Suppressor macrophage treated with lipopolysaccharide for 1 hour (primary cell): ENCODE measurements at regions not wholly inside any gene's neighbourhood (a gene's known extent, or its start where the extent isn't known, plus 50 kb on each side); places are given as distances from the start of the nearest gene placed in this dataset.

Experiments
- DNase-seq, 3 donors: peaks; one replicate each; pipeline ENCODE4 v3.0.0-alpha.2; 2020 to 2022

DNA sequence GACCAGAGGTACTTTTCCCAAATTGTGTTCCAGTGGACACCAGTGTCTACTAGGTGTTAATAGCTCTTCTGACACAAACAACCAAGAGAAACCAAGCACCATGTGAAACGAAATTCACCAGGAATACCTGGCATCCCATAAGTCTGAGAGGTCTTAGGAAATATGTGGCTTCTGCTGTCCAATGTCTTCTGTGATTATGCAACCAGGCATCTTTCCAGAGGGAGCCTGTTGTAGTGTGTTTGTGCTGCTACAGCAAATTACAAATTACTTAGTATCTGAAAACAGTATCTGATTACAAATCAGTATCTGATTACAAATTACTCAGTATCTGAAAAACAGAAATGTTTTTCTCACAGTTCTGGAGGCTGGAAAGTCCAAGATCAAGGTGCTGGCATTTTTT lies 133.6 kb upstream of the NPVF start:
- DNase-seq, result no peak

DNA sequence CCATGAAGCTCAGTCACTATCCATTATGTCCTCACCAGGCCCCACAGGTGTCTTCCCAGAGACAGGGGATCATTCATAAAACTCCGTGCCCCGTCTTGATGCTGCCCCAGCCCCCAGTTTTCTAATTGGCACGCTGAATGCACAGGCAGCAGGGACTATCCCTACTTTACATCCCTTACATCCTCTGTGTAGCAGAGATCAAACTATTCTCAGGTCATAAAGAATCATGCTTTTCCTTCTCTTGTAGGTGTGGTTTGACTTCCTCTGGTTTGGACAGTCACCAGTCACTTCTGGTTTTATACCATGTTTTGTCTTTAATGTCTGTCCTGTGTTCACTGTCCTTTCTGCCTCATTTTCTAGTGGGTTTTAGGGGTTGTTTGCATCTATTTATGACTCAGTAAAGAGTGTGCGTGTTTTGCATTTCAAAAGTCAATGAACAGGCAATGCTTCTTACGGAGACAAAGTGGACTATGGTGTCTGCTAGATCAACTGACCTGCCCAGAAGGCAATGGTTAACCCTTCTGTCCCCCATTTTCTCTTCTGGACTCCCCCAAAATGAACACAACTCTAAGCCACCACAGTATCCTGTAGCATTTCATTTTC lies 140.4 kb upstream of the NPVF start:
- no peak for DNase-seq

DNA sequence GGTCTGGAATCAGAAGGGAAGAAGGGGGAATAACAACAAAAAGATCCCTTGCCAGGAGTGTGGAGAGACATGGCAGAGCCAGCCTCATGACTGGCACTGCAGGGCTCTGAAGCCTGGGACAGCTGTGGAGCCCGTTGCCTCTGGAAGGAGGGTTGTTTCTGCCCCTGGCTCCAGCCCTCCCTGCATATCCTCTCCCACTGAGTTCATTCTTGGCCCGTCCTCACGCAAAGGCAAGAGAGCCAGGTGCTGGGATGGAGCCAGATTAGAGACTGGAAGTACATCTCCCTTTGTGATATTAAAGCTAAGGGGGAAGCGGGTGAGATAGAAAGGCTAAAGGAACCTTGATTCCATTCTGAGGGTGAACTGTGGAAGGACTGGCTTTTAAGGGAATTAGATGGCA lies 141.5 kb upstream of the NPVF start:
- no peak for DNase-seq

DNA sequence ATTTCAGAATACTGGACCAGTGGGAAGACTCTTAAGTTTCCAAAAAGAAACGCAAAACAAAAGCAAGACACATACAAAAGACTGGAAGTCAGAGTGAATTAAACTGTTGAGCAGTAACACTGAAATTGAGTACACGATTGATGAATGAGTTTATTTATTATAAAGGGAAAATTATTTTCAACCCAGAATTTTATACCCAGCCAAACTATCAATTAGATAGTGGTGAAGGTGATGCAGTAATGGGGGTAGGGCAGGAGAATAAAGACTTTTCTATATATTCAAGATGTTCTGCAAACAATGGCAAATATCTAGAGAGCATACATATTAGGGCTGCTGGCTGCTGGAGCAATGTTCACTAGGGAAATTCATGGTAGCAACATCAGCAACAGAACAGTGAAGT lies 143.7 kb upstream of the NPVF start:
- DNase-seq, result no peak

DNA sequence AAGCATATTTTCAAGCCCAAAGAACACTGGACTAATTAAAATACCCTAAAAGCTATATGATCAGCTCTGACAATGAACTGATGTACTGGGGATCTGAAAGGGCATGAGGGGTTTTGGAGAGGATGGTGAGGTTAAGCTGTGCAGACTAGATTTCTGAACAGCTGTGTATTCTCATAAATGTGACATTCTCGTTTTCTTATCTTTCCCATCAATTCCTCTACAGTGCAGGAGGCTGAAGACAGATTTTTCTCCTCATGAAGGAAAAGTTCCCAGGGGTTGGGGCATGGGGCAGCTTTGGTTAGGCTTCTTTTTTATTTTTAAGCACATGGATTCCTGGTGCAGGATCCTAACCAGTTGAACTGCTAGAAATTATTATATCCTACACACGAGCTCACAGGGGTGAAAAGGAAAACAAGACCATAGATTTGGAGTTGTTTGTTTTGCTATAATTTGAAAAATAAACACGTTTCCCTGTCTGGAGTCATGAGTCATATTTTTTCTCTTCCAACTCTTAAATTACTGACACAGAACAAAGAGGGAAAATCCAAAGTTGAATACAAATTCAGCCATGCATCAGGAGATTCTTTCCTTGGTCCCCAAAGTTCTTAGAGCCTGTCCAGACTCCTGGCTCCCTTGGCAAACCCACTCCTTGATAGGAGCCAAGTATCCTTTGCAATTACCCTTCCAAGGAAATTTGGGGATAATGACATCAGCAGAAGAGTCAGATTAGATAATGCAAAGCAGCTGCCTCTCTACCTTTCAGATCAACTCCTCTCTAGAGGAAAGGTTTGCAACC lies 147.7 kb upstream of the NPVF start:
- no peak for DNase-seq

DNA sequence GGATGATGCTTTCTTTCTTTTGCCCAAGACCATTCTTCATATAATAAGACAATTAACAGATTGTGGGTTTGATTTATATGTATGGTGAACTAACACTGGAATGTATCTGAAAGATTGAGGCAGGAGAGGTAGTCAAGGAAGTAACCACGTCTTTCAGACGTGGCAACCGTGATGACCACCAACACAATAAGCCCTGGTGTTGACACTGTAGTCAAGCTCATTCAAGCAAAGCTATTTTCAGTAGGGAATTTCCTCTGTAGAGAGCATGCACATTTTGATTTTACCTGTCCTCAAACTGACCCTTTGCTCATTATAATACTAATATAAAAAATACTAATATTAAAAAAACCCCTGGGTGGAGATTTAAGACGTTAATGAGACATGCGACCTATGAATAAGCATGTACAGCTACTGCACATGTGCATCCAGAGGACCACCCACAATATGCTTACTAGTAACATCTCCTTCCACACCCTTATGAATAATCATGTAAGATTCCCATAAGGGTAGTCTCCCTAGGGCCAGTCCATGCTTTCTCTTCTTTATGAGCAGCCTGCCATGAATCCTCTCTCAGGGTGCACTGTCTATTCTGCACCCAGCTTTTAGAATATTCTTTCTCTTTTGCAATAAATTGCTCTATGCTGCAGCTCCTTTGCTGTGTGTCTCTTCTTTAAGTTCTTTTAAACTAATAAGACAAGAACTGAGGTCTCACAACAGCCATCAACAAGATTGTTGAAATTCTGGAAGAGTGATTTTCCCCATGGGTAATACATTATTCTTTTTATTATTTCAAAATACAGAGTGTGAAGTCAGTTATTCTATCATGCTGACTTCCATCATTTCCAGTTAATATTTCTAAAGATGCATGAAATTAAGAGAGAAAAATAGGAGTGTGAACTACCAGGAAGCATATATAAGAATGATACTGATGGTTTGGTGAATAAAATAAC lies 151.3 kb upstream of the NPVF start:
- DNase-seq, result no peak

DNA sequence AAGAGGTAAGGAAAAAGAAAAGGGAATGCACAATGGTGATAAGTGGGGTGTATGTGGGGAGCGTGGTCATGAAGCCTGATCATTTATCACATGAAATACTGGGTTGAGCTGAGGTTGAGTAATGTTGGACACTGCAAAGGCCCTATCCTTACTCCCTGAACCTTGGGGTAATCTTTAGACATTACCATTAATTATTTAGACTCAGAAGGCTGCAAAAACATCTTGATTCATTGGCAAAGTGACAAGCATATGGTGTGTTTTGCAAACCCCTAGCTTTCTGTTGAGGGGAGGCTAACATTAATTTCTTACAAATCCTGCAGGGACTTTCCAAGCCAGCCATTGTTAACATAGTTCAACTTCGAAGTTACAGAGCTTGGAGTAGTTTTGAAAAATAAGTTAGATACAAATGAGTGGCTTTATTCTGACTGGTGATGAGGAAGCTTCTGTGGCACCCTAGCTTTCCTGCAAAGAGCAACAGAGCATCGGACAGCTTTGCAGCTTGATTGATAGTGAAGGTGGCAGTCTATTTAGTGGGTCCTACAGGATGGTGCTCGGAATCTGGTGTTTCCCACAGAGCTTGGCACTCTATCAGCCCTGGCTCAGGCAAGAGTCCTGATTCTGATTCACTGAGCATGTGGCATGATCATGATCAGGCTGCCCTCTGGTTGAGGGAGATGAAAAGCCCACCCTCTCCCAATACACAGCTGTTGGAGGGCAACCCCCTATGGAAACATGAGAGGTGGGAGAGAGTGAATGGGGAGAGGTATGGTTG lies 153.7 kb upstream of the NPVF start:
- no peak for DNase-seq

DNA sequence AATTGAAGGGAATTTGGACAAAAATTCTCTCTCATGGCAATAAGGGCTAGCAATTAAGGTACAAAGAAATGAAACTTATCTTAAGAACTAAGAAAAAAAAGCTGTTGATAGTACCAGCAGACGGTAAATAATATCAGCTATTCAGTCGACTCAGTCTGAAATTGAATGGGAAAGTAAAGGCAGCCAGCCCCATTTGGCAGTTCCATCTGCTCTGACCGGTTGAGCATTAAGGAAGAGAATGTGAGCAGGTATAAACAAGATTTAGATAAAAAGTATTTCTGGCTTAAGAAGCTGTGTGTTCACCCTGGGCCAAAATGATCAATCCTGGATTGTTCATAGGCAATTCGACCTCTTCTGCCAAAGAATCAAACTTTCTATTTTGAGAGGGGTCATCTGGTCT lies 154.6 kb upstream of the NPVF start:
- no peak for DNase-seq

DNA sequence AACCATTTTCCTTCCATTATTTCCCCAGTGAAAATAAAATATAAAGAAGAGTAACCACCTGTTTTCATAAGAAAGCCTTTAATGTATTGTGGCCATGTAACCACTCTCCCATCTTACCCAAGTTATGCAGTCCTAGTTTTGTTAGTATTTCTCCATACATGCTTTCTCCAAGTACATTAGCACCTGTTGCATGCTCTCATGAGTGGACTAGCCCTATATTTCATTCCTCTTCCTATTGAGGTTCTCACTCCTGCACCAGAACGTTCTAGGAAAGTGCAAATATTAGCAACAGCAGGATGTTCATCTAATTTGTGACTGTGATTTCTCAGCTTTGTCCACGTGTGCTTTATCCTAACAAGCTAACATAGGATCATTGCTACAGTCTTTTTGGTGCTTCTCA lies 155.1 kb upstream of the NPVF start:
- DNase-seq, result no peak

DNA sequence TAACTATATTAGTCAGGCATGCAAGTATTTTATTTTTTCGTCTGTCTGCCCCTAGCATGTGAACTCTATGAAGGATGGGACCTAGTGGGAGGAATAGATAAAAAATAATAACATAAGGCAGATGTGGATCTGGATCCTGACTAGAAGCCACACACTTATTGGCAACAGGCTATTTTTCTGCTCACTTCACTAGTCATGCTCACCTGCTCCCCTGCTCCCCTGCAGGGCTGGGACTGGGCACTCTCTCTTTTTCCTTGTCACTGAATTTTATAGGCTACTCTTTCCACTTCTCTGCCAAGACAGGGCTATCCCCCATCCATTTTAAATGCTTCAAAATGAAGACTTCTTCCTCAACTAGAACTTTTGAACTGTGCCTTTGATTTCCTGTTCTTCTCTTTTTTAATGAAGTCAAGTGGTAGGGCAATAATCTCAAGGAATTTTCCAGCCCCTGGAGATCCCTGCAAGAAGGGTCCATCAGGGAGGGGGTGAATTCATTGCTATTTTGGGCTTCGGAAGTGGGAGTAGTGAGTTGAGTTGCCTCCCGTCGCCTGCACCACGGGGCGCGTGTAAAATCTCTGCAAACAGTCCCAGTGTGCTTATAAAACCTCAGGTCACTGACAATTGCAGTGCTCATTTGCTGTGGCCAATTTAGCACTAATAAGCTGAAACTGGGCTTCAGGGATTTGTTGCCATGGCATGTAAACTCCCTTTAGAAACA lies 156.7 kb upstream of the NPVF start:
- DNase-seq, result no peak

DNA sequence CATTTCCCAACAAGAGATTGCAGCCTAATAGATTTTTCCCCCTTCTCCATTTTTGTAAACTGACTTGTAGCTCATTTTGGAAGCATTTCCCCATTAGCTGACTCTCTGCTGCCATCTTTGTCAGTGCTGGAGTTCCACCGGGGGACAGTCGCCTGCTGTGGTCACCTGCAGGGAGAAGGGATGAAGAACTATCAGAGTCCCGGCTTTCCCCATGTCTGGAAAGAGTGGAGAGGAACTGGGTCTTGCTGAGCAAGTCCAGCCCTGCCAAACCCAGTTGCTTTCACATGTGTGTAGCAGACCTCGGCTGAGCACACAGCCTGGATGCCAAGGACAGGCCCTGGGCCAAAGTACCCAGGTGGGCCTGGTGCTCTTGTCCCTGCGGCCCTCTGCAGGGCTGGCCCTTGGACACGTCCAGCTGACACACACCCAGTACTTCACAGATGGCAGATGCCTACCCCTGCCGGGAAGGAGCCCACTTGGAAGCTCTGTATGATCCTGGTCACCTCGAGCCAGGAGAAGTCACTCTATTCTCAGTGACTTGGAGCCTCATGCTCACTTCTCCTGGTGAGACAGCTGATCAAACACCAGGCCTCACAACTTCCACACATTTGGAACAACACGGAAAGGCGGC lies 157.3 kb upstream of the NPVF start:
- DNase-seq, result no peak

DNA sequence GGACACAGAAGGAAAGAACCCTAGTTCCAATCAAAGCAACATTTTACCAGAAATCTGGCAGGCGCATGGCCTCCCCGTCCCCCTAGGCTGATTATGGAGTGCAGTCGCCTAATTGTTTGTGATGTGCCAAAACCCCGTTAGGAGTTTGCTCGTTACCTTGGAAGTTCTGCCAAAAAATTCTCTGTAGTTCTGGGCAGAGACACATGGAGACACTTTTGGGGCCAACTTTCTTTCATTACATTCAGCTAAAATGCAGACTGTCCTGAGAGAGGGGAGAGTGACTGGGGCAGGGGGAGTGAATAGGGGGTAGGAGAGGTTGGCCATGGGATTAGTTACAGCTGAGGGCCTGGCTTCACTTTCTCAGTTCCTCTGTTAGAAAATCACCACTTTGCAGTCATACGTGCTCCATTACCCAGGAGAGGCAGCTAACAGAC lies 158.0 kb upstream of the NPVF start:
- DNase-seq, result no peak

DNA sequence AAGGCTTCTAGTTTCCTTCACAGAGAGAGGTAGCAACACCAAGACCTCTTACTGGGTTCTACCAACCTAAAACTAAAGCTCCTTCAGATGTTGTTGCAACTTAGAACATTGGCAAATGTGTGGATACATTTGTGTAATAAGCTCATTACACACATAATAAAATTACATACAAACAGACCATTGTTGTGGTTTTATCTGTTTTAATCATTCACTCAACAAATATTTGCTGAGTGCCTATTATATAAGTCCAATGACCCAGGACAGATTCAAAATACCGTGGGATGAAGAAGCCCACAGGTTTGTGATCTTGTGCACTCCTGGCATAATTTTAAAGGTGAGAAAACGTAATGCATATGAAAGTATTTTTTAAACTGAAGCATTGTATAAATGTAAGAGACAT lies 160.4 kb upstream of the NPVF start:
- DNase-seq, result no peak

DNA sequence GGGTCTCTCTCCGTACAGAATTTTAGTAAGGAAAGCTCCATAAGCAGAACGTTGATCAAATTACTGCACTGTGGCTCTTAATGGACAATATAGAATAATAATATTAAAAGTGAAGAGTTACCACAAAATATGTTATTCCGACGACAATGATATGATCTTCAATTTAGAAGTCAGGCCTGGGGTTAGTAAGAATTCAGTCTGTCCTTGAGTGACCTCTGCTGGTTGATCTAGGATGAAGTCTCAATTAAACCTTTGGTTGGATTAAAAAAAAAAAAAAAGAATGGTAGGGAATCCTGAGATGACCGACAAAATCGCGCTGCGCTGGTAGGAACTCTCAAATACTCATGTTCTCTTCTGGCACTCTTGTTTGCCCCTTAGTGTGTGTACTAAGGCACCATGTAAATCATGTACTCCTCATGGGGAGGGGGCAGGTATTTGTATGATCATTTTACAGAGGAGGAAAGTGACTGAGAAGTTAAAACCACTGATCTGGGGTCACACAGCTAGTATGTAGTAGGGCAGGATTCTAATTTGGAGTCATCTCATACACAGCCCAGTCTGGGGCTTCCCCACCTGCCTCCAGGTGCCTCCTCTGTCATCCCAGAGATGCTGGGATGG lies 161.3 kb upstream of the NPVF start:
- peak; percentile 39 to 63 (median 55) for DNase-seq

DNA sequence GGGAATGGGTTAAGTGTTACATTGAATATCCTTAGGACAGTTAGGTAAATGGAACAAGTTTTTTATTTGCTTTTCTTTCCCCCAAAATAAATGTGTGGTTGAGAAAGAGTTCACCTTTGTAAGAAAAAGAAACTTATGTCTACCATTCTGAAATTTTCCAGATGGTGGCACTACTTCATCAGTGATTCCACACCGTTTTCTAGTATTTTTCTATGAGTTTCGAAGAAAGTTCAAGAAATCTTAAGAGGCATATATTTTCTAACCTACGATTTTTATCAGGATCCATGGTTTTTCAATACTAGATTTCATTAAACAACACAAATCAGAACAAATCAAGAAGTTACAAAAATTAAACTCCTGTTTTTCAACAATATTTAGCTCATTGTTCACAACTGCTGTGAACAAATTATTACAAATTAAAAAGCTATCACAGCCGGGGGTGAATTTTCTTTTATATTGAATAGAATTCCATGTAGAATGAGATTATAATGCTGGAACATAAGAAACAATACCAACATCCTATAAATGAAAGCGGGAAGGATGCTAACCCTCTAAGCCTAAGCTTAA lies 163.1 kb upstream of the NPVF start:
- peak; percentile 17 to 26 (median 23) for DNase-seq

DNA sequence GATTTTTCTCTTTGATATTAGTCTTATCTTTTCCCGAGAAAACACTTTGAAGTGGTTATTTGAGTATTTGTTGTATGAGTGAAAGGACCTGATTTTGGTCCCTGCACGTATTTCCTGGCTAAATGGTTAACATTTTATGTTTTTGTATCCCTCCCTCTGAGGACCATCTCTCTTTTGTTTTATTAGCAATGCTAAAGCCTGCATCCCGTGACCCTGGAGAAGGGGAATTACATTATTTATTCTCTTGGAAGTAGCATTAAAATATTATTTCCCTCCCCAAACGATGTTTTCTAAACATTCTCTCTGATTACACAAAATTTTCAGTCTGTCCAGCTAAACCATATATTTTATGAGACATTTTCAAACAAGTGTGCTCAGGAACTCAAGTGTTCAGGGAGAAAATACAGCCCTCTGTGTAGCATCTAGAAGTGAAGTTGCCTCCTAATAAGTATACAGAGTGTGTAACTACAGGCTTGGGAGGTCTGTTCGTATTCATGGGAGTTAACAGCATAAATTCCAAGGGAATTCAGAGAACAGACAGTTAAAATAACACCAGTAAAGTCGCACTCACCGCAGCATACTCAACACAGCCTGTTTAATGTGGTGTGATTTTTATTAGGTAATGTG lies 163.8 kb upstream of the NPVF start:
- DNase-seq, result no peak

DNA sequence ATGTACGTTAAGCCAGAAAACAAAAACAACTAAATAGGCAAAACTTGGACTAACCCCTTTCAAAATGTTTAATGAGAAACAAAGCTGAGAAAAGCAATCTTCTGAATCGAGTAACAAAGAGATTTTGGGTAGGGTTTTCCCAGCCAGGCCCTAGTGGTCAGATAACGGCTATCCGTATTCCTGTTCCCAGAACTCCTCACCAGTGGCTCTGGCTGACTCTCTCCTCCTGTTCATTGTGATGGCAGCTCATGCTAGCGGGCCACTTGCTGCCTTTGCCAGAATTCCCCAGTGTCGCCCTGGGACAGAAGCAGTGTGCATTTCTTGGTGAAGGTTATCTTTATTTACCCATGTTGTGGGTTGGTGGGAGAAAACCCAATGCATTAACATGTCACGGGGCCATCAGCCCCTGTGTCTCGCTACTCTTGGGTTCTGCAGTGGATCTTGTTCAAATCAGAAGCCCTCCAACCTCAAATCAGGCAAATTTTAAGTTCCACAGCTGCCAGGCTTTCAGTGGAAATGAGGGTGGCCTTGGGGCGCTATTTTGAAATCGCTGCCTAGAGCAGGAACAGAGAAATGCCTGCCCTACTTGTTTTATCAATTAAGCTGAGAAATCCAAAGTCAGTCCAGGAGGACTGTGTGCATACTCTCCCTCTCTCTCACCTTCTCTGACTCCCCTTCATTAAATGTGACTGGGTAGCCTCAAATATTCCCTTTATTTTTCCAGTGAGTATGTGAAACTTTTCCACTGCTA lies 164.5 kb upstream of the NPVF start:
- DNase-seq, result no peak

DNA sequence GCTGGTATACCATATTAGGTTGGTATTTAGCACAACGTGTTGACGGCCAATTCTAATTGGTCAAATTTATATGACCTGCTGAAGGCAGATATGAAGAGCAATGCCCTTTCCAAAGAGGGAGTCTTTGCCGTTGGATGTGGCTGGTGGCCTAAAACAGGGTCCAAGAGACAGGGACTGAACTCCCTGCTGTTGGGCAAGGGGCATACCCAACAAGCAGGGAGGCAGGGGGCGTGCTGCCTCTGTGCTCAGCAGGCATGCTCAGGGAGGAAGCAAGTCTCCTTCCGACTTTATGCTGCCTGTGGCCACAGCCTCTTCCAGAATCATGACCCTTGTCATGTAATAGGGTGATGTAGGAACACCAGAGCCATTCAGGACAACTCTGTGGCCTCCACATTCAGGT lies 167.7 kb upstream of the NPVF start:
- DNase-seq, result no peak

DNA sequence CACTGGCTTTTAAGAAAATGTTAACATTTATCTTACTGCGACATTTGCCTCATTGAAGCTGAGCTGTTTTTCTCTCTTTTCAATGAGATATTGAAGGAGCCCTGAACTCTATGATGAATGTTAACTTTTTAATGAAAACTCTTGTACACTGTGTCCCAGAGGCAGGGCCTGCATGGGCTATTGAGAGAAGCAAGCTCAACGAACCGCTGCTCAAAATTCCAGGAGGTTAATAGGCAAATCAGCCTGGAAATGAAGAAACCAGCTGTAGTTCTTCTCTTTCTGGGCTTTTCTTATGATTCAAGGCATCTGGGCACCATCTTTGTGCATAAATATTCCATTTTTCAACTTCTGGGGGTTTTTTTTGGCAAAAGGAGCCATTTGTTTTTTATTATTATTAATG lies 168.4 kb upstream of the NPVF start:
- no peak for DNase-seq

DNA sequence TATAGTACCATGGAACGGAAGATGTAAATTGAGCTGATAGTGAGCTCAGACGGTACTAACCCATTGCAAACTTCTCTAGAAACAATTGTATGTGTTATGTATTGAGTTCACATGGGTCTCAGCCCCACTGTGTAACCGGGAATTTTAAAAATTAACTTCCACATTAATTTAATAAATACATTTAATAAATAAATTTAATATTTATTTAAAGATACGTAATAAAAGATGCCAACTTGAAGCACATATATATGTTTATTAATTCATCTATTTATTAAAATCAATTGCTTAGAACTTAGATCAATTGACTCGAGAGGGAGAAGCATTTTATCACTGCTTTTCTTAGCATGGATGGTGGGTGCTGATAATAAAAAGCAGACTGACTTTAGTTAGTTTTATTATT lies 170.1 kb upstream of the NPVF start:
- DNase-seq, result no peak
